Esophagus muscularis mucosa (tissue), 3 donors: ENCODE measurements at regions not wholly inside any gene's neighbourhood (a gene's known extent, or its start where the extent isn't known, plus 50 kb on each side); places are given as distances from the start of the nearest gene placed in this dataset.

Experiments used
- CTCF ChIP-seq, 3 experiments: fragments of 200-600 bp in 2 of 3; fragments of 450-650 bp in 1 of 3; sonication (generic) in 2 of 3; IDR thresholded peaks; one replicate each; pipeline ENCODE4 v1.5.1; 2017 to 2019; ENCODE audit warnings: antibody characterized with exemption in 3 of 3, mild to moderate bottlenecking in 2 of 3, moderate library complexity in 1 of 3
- POLR2A ChIP-seq: fragments of 450-650 bp; IDR thresholded peaks from one replicate; pipeline ENCODE4 v1.6.1; 2017; ENCODE audit warnings: antibody characterized with exemption, moderate library complexity, mild to moderate bottlenecking, low read depth

- TF ChIP-seq POLR2A, result no peak
- TF ChIP-seq CTCF (IDR thresholded peaks at IDR 0.05), result no peak
Measured at GRCh38 chr2:236665572-236666118, 96.0 kb downstream of the ACKR3 start.
